Right hindlimb (tissue), 1 donor: ENCODE measurements at regions not wholly inside any gene's neighbourhood (a gene's known extent, or its start where the extent isn't known, plus 50 kb on each side); places are given as distances from the start of the nearest gene placed in this dataset.
A peak's percentile ranks its signal among the peaks of the same experiment; 100 is the strongest.

Experiments used
- DNase-seq: peaks from one replicate; pipeline ENCODE4 v3.0.0-alpha.2; 2018

GRCh38 chr4:79081973-79082372 is 142.7 kb upstream of the PAQR3 start:
- no peak for DNase-seq

GRCh38 chr4:79078339-79078738 is 139.1 kb upstream of the PAQR3 start:
- no peak for DNase-seq

GRCh38 chr4:79074040-79074439 is 134.8 kb upstream of the PAQR3 start:
- no peak for DNase-seq

- no peak for DNase-seq
Measured at GRCh38 chr4:79073471-79073870, 134.2 kb upstream of the PAQR3 start.

GRCh38 chr4:79065262-79065661 is 126.0 kb upstream of the PAQR3 start:
- no peak for DNase-seq

GRCh38 chr4:79064806-79065205 is 125.6 kb upstream of the PAQR3 start:
- no peak for DNase-seq

GRCh38 chr4:79059631-79060399 is 120.6 kb upstream of the PAQR3 start:
- DNase-seq, result no peak

GRCh38 chr4:79057772-79058171 is 118.5 kb upstream of the PAQR3 start:
- DNase-seq, result no peak

- no peak for DNase-seq
Measured at GRCh38 chr4:79053754-79054153, 114.5 kb upstream of the PAQR3 start.

- DNase-seq, result no peak
Measured at GRCh38 chr4:79050541-79050880, 111.3 kb upstream of the PAQR3 start.

- no peak for DNase-seq
Measured at GRCh38 chr4:79049840-79050540, 110.8 kb upstream of the PAQR3 start.

- DNase-seq, result no peak
Measured at GRCh38 chr4:79048878-79049277, 109.6 kb upstream of the PAQR3 start.

GRCh38 chr4:79047316-79047715 is 108.1 kb upstream of the PAQR3 start:
- DNase-seq, result no peak

- no peak for DNase-seq
Measured at GRCh38 chr4:79046016-79046592, 106.9 kb upstream of the PAQR3 start.

- DNase-seq, result peak; percentile 31
Measured at GRCh38 chr4:79044141-79044659, 105.0 kb upstream of the PAQR3 start.

GRCh38 chr4:79043138-79043537 is 103.9 kb upstream of the PAQR3 start:
- DNase-seq, result no peak

GRCh38 chr4:79042079-79042674 is 102.9 kb upstream of the PAQR3 start:
- no peak for DNase-seq

- no peak for DNase-seq
Measured at GRCh38 chr4:79034544-79034943, 95.3 kb upstream of the PAQR3 start.

- no peak for DNase-seq
Measured at GRCh38 chr4:79030973-79031372, 91.7 kb upstream of the PAQR3 start.

- DNase-seq, result no peak
Measured at GRCh38 chr4:79027656-79028055, 88.4 kb upstream of the PAQR3 start.

- no peak for DNase-seq
Measured at GRCh38 chr4:79025170-79025569, 85.9 kb upstream of the PAQR3 start.

GRCh38 chr4:79023799-79024770 is 84.8 kb upstream of the PAQR3 start:
- DNase-seq, result no peak
